ENCODE measurements at regions not wholly inside any gene's neighbourhood (a gene's known extent, or its start where the extent isn't known, plus 50 kb on each side); places are given as distances from the start of the nearest gene placed in this dataset.

DNA sequence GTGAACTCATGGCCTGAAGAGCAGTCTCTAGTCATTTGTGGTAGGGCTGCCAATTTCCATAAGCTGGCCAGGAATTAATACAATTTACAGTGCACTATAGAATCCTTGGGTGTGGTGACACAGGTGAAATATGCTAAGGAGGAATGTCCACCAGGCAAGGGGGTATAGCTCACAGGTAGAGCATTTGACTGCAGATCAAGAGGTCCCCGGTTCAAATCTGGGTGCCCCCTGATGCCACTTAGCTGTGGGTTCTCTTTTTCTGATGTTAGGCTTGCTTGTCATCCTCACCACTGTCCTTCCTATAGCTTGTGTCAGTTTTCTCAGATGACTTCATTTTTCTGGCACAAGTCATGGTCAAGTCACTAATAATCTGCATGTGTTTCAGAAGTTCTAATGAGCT lies 108.7 kb downstream of the ZNF467 start:
- no peak overlapping the region for H3K27ac ChIP-seq (ENCODE audit: low read depth, low read length, poor library complexity, severe bottlenecking)
- no peak overlapping the region for H2AFZ ChIP-seq (ENCODE audit: low read length)
- H3K9me2 ChIP-seq (ENCODE audit: low read depth, low read length): no peaks in the 10 kb centered on the region
- no peaks in the 10 kb centered on the region for H3K27me3 ChIP-seq (ENCODE audit: insufficient read depth, low read length)
- no peaks in the 10 kb centered on the region for H4K20me1 ChIP-seq (ENCODE audit: insufficient read depth, low read length)
- no peaks in the 10 kb centered on the region for H3K9me3 ChIP-seq (ENCODE audit: low read length)
- H3F3A ChIP-seq (ENCODE audit: insufficient read depth, low read length): no peaks in the 10 kb centered on the region
- no peaks in the 10 kb centered on the region for H3K4me1 ChIP-seq (ENCODE audit: insufficient read depth, low read length, severe bottlenecking)
- H3K4me3 ChIP-seq (ENCODE audit: low read depth, low read length, poor library complexity, severe bottlenecking): no peak overlapping the region
- H3K9ac ChIP-seq (ENCODE audit: low read length): no peak overlapping the region
- H3K36me3 ChIP-seq (ENCODE audit: insufficient read depth, low read length): no peaks in the 10 kb centered on the region
- TF ChIP-seq, protein P1, sequence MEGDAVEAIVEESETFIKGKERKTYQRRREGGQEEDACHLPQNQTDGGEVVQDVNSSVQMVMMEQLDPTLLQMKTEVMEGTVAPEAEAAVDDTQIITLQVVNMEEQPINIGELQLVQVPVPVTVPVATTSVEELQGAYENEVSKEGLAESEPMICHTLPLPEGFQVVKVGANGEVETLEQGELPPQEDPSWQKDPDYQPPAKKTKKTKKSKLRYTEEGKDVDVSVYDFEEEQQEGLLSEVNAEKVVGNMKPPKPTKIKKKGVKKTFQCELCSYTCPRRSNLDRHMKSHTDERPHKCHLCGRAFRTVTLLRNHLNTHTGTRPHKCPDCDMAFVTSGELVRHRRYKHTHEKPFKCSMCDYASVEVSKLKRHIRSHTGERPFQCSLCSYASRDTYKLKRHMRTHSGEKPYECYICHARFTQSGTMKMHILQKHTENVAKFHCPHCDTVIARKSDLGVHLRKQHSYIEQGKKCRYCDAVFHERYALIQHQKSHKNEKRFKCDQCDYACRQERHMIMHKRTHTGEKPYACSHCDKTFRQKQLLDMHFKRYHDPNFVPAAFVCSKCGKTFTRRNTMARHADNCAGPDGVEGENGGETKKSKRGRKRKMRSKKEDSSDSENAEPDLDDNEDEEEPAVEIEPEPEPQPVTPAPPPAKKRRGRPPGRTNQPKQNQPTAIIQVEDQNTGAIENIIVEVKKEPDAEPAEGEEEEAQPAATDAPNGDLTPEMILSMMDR (IDR thresholded peaks at IDR 0.05; ENCODE audit: low read length): no peak
- no peak for TF ChIP-seq EZH2 (IDR thresholded peaks at IDR 0.05; ENCODE audit: borderline replicate concordance, low read length)
- no peak overlapping the region for H3K4me2 ChIP-seq (ENCODE audit: low read length)
- H3K79me2 ChIP-seq (ENCODE audit: insufficient read depth, low read length): no peaks in the 10 kb centered on the region

DNA sequence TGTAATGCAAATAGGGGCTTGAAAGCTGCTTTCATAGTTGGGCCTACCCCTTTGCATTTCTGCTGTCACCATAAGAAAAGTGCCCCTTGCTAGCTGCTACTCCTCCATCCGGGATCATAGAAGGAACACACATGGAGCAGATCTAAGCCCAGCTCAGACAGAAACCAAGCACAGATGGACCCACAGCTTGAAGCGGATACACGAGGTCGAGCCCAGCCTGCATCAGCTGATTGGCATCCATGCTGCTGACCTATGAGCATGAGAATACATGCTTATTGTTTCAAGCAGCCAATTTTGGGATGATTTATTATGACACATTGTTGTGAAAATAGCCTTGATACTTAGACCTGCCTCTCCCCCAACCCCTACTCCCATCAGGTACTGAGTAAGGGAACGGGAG lies 109.2 kb downstream of the ZNF467 start:
- no peak overlapping the region for H3K4me2 ChIP-seq (ENCODE audit: low read length)
- H3F3A ChIP-seq (ENCODE audit: insufficient read depth, low read length): no peaks in the 10 kb centered on the region
- H2AFZ ChIP-seq (ENCODE audit: low read length): no peak overlapping the region
- no peaks in the 10 kb centered on the region for H3K9me3 ChIP-seq (ENCODE audit: low read length)
- no peaks in the 10 kb centered on the region for H3K9me2 ChIP-seq (ENCODE audit: low read depth, low read length)
- H3K27me3 ChIP-seq (ENCODE audit: insufficient read depth, low read length): no peaks in the 10 kb centered on the region
- no peaks in the 10 kb centered on the region for H4K20me1 ChIP-seq (ENCODE audit: insufficient read depth, low read length)
- H3K79me2 ChIP-seq (ENCODE audit: insufficient read depth, low read length): no peaks in the 10 kb centered on the region
- TF ChIP-seq, protein P1 (IDR thresholded peaks at IDR 0.05; ENCODE audit: low read length): no peak
- no peak for TF ChIP-seq EZH2 (IDR thresholded peaks at IDR 0.05; ENCODE audit: borderline replicate concordance, low read length)
- no peak overlapping the region for H3K27ac ChIP-seq (ENCODE audit: low read depth, low read length, poor library complexity, severe bottlenecking)
- H3K4me3 ChIP-seq (ENCODE audit: low read depth, low read length, poor library complexity, severe bottlenecking): no peak overlapping the region
- no peak overlapping the region for H3K9ac ChIP-seq (ENCODE audit: low read length)
- no peaks in the 10 kb centered on the region for H3K4me1 ChIP-seq (ENCODE audit: insufficient read depth, low read length, severe bottlenecking)
- H3K36me3 ChIP-seq (ENCODE audit: insufficient read depth, low read length): no peaks in the 10 kb centered on the region

DNA sequence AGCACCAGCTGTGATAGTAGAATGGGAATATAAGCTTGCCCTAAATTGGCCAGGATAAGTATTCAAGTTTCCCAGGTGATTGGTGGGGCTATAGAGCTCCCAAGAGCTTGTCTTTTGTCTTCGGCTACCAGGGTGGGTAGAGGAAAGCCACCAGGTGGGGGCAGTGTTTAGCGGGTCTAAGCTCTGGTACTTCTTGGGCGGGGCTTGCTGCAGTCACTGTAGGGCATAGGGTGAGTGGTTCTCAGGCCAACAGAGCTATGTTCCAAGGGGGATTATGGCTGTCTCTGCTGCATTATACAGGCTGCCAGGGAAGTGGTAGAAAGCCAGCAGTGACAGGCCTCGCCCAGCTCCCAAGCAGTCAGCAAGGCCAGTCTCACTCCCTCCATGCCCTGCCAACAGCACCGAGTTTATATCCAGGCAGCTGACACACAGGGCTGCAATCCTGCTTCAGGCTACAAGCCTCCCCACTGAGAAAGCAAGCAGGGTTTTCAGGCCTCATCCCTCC lies 110.7 kb downstream of the ZNF467 start:
- Histone ChIP-seq H3K9me2 (ENCODE audit: low read depth, low read length) (no peaks in the 10 kb centered on the region), H3K4me1 (ENCODE audit: insufficient read depth, low read length, severe bottlenecking) (no peaks in the 10 kb centered on the region), H3K79me2 (ENCODE audit: insufficient read depth, low read length) (no peaks in the 10 kb centered on the region), H4K20me1 (ENCODE audit: insufficient read depth, low read length) (no peaks in the 10 kb centered on the region), H3K27ac (ENCODE audit: low read depth, low read length, poor library complexity, severe bottlenecking) (no peak overlapping the region), H2AFZ (ENCODE audit: low read length) (no peak overlapping the region), H3K9me3 (ENCODE audit: low read length) (no peaks in the 10 kb centered on the region), H3K4me3 (ENCODE audit: low read depth, low read length, poor library complexity, severe bottlenecking) (no peak overlapping the region), H3K36me3 (ENCODE audit: insufficient read depth, low read length) (no peaks in the 10 kb centered on the region), H3K27me3 (ENCODE audit: insufficient read depth, low read length) (no peaks in the 10 kb centered on the region), H3F3A (ENCODE audit: insufficient read depth, low read length) (no peaks in the 10 kb centered on the region), H3K9ac (ENCODE audit: low read length) (no peak overlapping the region), H3K4me2 (ENCODE audit: low read length) (no peak overlapping the region)
- TF ChIP-seq, protein P1 (IDR thresholded peaks at IDR 0.05; ENCODE audit: low read length): peak; percentile 96
- no peak for TF ChIP-seq EZH2 (IDR thresholded peaks at IDR 0.05; ENCODE audit: borderline replicate concordance, low read length)
